ENCODE measurements at regions not wholly inside any gene's neighbourhood (a gene's known extent, or its start where the extent isn't known, plus 50 kb on each side); places are given as distances from the start of the nearest gene placed in this dataset.
"Not testable (repeated sequence)": the region's sequence is repeated elsewhere in the genome, so short reads cannot be mapped to it uniquely, and the experiment has no call there.

DNA sequence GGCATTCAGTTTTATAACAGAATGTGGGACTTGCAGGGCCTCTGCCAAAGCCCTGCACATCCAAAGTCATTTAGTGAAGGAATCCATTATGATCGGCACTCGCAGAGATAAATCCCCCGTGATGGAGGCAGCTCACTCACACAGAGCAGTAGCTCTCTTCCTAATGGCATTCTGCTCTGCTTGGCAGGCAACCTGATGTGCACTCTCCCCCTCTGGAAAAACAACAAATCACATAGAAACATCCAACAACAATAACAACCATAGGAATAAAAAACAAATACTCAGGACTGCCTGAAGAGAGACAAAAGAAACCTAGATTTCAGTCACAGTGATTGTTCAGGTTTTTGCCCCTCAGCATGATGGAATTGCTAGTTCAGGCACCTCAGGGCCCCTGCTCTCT is 59.7 kb downstream of the NAA11 start:
- intact Hi-C loops (cut with DNase I): no loop called here
- DNase-seq (ENCODE audit: low spot score): no peak

DNA sequence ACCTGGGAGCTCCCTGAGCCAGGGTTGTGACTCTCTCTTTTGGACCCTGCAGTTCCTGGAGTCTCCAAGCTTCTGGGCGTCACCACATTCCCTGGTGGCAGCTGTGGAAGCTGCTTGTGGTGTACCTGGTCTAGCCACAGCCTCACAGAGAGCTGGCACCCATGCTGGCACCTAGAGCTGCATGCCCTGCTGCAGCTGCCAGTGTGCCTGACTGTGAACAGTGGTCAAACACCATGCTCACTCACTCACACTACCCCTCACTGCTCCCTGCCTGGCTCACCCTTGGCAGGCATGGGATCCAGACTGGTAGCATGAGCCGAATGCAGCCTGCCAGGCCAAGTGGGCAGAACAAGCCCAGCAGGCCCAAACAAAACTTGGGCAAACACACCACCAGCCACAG is 66.6 kb downstream of the NAA11 start:
- no peak for DNase-seq (ENCODE audit: low spot score)

DNA sequence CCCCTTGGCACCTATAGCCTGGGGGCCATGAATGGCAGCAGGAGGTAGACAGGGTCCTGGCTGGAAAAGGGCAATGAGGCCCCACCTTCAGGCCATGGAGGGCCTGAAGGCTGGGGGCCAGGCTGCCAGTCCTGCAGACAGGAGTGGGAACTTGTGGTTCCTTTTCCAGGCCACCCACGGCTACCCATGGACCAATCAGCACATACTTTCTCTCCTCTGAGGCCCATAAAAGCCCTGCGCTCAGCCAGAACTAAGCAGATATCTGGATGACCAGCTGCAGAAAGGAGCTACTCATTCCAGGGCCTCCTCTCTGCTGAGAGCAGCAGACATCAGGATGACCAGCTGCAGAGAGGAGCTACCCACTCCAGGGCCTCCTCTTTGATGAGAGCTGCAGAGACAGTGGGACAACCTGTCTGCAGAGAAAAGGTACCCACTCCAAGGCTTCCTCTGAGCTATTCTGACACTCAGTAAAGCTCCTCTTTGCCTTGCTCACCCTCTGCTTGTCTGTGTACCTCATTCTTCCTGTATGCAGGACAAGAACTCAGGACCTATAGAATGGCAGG is 67.2 kb downstream of the NAA11 start:
- intact Hi-C loops (cut with DNase I): no loop called here
- no peak for DNase-seq (ENCODE audit: low spot score)

More for the DNA sequence above, 66.6 kb downstream of the NAA11 start:
- intact Hi-C loops (cut with DNase I): no loop called here

DNA sequence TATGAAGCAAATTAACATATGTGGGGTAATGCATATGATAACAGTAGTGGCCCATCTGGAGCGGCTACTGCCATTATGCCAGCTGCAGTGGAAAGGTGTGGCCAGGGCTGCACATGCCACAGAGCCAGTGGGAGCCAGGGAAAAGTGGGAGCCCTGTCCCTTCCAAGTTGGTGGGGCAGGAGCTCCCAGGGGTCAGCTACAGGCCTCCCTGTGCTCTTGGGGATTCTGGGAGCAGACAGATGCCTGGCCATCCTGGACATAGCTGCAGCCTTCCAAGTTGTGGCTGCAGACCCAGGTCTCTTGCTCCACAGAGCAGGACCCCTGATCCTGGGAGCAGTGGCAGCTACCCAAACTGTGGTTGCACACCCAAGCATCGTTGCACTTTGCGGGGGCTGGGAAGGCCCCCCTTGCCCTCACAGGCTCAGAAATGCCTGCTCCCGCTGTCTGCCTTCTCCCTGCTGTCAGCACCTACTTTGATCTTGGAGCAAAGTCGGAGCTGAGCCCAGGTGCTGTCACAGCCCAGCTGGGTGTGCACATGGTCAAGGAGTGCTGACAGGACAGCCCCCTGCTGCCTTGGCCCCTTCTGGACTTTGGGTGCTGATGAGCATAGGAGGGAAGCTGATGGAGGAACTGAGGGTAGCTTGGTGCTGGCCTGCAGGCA is 67.8 kb downstream of the NAA11 start:
- no peak for DNase-seq (ENCODE audit: low spot score)

DNA sequence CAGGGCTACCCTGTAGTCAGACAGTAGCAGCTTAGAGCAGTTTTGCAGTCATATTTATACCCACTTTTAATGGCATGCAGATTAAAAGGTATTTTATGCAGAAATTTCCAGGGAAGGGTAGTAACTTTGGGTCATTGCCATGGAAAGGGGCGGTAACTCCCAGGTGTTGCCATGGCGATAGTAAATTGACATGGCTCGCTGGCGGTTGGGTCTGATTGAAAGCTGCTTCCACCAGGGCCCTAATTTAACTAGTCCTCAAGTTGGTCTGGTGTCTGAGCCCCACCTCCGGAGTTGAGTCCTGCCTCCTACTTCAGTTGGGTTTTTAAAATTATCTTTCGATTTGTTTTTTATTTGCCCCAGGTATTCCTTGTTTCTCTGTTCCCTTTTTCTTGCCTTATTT is 70.1 kb downstream of the NAA11 start:
- no peak for DNase-seq (ENCODE audit: low spot score)
- intact Hi-C loops (cut with DNase I): no loop called here

More for the DNA sequence above, 67.8 kb downstream of the NAA11 start:
- intact Hi-C loops (cut with DNase I): no loop called here

DNA sequence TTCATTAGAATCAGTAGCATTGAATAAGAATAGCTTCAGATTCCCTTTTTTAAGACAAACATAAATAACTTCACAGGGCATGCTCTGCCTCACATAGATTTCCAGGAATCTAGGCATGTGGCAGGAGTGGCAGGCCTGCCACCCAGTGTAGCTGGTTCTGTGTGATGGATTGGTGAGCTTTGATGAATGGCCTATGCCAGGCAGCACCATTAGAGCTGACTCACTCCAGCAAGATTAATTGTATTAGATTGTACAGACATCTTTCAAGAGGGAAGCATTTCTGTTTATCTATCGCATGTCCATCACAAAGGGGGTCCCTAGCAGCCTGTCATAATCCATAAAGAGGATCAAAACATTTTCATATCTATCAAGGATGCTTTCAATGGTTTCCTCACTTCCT is 71.9 kb downstream of the NAA11 start:
- intact Hi-C loops (cut with DNase I): no loop called here
- no peak for DNase-seq (ENCODE audit: low spot score)

DNA sequence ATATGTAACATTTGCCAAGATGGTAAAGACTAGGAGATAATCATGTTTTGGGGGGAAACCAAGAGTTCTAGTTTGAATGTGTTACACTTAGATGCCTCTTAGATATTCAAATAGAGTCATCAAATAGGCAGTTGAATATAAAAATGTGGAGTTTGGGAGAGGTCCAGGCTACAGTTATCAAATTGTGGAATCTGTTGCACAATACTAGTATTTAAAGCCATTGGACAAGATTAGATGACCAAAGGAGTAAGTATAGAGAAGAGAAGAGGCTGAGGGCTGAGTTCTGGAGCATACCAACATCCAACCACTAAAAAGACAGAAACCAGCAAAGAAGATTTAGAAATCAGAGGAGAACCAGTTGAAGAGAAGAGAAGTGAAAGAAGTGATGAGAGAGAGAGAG is 72.7 kb downstream of the NAA11 start:
- intact Hi-C loops (cut with DNase I): no loop called here
- DNase-seq (ENCODE audit: low spot score): no peak

DNA sequence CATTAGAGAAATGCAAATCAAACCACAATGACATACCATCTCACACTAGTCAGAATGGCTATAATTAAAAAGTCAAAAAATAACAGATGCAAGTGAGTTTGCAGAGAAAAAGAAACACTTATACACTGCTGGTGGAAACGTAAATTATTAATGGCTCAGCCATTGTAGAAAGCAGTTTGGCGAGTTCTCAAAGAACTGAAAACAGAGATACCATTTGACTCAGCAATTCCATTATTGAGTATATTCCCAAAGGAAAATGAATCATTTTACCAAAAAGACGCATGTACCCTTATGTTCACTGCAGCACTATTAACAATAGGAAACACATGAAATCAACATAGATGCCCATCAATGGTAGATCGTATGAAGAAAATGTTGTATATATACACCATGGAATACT is 75.0 kb downstream of the NAA11 start:
- DNase-seq (ENCODE audit: low spot score): no peak
- intact Hi-C loops (cut with DNase I): no loop called here

DNA sequence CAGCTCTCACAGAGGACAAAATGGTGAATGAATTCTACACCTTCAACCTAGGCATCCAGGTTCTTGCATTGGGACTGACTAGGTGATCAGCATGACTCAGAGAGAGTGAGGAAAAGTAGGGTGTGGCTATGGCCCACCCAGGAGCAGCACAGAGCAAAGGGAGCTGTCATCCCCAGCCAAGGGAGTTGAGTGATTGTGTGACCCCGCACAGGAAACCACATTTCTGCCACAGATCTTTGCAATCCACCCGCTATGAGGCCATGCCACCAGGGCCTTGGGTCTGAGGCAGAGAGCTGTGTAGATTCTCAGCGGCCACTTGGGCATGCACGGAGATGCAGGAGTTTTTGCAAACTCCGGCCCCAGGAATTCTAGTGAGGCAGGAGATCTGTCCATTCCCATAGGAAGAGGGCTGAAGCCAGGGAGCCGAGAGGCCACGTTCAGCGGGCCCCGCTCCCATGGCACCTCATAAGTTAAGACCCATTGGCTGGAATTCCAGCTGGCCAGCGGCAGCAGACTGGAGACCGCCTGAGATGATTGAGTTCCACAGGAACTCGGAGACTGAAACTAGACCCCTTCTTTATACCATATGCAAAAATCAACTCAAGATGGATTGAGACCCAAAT is 75.9 kb downstream of the NAA11 start:
- DNase-seq (ENCODE audit: low spot score): no peak
- intact Hi-C loops (cut with DNase I): no loop called here

DNA sequence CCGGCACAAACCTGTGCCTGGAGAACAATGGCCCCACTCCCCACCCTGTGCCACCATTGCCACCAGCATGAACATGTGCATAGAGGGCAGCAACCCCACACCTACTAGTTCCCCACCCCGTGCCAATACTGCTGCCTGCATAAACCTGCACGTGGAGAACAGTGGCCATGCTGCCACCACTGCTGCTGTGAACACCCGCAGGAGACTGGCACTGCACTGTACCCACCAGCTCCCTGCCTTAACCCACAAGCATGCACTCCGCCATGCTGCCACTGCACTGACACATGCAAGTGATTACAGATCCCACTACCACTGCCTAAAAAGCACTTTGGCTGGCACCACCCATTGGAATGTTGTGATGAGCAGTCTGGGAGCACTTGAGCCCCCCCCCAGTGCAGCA is 77.3 kb downstream of the NAA11 start:
- intact Hi-C loops (cut with DNase I): no loop called here
- DNase-seq (ENCODE audit: low spot score): peak; percentile 39

DNA sequence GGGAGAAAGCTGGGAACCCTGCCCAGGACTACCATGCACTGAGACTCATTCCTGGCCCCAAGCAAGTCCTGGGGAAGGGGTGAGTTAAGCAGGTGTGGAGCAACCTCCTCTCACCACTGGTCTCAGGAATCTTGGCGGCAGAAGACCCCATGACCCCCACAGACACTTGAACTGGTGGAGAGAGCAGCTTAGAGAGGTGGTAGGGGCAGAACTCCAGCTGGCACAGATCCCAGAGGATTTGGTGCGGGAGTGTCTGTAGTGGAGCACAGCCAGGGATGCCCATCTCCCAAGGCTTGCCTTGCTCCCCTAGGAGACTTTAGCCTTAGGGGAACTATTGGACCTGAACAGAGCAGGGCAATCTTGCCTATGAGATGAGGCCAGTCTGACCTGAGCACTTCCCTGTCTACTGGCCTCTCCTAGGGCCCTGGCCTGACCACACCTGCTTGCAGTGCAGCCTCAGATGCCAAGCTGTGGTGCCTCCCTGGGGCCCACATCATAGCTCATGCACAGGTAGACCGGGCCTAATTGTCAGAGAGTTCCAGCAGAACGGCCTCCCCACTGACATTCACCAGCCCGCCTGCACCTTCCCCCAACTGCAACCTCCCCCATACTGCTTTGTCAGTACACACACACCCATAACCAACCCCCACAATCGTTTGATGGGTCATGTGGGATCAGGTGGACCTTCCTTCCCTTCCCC is 78.0 kb downstream of the NAA11 start:
- DNase-seq (ENCODE audit: low spot score): peak; percentile 57

DNA sequence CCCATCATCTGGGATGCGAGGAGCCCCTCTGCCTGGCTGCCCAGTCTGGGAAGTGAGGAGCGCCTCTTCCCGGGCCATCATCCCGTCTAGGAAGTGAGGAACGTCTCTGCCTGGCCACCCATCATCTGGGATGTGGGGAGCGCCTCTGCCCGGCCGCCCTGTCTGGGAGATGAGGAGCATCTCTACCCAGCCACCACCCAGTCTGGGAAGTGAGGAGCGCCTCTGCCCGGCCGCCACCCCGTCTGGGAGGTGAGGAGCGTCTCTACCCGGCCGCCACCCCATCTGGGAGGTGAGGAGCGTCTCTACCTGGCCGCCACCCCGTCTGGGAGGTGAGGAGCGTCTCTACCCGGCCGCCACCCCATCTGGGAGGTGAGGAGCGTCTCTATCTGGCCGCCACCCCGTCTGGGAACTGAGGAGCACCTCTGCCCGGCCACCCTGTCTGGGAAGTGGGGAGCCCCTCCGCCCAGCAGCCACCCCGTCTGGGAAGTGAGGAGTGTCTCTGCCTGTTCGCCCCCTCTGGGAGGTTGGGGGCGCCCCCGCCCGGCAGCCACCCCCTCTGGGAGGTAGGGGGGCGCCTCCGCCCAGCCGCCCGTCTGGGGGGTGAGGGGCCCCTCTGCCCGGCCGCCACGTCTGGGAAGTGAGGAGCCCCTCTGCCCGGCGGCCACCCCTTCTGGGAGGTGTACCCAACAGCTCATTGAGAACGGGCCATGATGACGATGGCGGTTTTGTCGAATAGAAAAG is 80.5 kb downstream of the NAA11 start:
- intact Hi-C loops (cut with DNase I); DNase-seq (ENCODE audit: low spot score): not testable (repeated sequence)

More for the DNA sequence above, 78.0 kb downstream of the NAA11 start:
- intact Hi-C loops (cut with DNase I): no loop called here

DNA sequence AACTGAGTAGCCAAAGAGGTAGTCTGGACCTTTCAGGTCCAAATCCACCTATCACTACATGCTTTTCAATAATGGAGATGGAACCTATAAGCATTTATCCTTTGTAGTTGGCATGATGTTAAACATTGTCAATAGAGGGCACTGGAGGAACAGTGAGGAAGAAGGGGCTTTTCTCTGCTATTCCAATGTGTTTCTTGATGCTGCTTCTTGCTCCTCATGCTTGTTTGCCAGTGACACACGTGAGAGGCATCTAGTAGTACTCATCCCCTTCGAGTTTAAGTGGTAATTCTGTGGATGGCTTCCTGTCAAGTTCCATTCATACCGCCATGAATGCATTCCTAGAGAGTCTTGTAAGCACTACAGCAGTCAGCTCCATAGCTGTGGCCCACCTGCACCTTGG is 84.0 kb downstream of the NAA11 start:
- no peak for DNase-seq (ENCODE audit: low spot score)
- intact Hi-C loops (cut with DNase I): no loop called here

DNA sequence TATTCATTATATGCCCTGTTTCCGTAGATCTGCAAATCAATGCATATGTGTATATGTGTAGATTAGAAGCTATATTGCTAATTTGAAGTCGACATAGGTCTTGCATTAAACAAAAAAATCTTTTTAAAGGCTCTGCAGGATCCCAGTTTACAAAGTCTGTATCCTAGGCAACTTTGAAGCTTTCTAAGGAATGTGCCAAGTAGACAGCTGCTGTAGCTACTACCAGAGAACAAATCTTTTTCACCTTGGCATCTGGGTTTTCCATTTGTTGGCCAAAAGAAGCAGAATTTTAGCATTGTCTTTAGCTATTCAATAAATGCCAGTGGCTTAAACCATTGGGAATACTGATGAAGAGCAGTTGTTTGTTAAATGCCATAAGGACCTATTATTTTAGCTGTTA is 88.0 kb downstream of the NAA11 start:
- intact Hi-C loops (cut with DNase I): no loop called here
- DNase-seq (ENCODE audit: low spot score): no peak

DNA sequence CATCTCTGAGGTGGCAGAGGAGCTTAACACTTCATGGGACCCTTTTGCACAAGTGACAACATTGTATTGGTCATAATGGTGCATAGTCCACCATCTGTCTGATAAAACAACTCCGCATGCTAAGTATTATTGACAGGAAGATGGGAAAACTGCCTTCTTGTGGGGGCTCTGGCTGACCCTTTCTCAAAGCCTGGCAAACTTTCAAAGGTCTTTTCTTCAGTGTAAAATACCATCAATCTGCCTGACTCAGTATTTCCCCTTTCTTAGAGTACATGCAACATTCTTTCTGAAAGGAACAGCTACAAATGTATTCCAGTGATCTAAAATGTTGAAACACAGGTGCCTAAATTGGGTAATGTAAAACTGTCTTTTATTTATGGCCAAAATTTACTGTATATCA is 89.1 kb downstream of the NAA11 start:
- intact Hi-C loops (cut with DNase I): no loop called here
- no peak for DNase-seq (ENCODE audit: low spot score)

DNA sequence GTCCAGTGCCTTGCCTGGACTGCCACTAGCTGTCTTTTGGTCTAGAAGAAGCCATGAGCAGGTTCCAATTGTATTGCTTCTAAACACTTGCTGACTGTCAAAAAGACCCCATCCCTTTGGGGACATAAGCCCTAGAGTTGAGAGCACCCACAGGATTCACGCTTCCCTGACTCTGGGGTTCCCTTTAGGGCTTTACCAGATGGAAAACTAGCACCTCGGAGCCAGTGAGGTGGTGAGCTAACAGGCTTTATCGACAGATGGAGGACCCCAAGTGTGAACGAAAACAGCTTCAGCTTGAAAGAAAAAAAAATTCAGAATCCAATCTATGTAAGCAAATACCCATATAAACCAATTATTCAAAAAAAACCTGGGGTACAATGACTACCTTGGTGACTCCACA is 90.8 kb downstream of the NAA11 start:
- intact Hi-C loops (cut with DNase I): no loop called here
- no peak for DNase-seq (ENCODE audit: low spot score)

DNA sequence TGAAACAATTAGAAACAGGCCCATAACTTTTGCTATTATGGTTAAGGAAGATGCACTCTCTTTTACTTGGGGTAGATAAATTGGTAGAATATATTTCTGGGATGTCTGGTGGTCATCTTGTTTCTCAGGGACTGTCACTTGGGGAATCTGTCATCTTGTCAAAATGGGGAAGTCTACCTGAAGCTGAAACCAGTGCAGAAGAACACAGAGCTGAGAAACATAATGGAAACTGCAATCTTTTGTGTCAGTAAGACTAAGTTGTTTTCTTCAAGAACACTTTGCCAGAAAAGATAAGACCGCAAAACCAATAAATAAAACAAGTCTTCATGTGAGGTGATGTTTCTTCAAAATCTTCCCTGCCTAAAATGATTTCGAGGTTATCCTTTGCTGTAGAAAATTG is 92.0 kb downstream of the NAA11 start:
- intact Hi-C loops (cut with DNase I): no loop called here
- no peak for DNase-seq (ENCODE audit: low spot score)

DNA sequence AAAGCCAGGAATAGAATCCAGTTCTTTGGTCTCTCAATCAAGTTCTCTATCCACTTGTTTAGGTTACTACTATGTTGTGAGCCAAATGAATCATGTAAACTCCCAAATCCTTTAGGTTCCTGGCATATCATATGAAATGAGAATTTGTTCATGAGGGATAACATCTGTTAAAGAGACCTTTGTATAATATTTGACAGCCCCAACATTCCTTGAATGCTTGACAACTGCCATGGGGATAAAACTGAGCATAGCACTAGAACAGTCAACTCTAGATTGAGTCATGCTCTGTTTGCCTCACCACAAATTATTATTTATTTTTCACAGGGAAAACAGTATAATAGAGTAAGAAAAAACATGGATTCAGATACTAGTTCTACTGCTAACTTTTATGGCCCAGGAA is 93.3 kb downstream of the NAA11 start:
- intact Hi-C loops (cut with DNase I): no loop called here
- no peak for DNase-seq (ENCODE audit: low spot score)

DNA sequence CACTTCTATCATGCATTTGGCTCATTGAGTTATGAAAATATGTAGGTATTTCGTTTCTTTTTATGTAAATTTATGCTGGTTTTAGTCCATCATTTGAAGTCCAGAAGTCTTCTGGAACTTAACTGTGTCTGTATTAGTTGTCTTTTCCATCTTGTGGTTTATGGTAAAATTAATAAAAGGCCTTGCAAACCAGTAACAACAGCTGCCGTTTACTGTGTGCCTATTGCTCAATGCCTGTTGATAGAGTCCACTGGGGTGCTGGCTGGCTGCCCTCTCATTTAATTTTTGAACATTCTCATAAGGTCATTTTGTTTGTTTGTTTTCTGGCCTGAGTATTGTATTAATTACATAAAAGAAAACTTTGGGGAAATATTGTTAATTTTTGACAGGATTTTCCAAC is 98.0 kb downstream of the NAA11 start:
- intact Hi-C loops (cut with DNase I): no loop called here
- DNase-seq (ENCODE audit: low spot score): no peak

DNA sequence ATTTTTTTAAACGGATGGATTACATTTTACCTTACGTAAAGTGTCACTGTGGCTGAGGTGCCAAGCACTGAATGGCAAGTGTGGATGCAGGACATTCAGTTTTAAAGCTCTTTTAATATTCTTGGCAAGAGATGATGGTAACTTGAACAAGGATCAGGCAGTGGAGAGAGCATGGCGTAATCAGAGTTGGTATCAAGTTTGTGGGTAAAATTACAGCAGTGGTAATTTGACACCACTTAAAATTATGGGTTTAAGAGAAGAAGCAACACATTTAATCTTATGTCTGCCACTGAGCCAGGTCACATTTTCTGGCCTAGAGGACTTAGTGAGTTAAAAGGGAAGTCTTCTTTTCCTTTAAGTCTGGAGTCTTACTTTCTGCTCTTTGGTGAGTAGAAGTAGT is 100.5 kb downstream of the NAA11 start:
- no peak for DNase-seq (ENCODE audit: low spot score)
- intact Hi-C loops (cut with DNase I): no loop called here

Data from cardiac septum (tissue), 1 donor.